ENCODE measurements at regions not wholly inside any gene's neighbourhood (a gene's known extent, or its start where the extent isn't known, plus 50 kb on each side); places are given as distances from the start of the nearest gene placed in this dataset.

- TF ChIP-seq CTCF (conservative IDR thresholded peaks at IDR 0.05; ENCODE audit: low read depth, low read length) (no peak), EZH2 (IDR thresholded peaks at IDR 0.05; ENCODE audit: borderline replicate concordance, low read depth, low read length, poor library complexity, severe bottlenecking) (no peak)
Measured at GRCh38 chr6:91288741-91289140, 701.9 kb upstream of the MAP3K7 start.

Measured in A673 (cell line).